ENCODE measurements at regions not wholly inside any gene's neighbourhood (a gene's known extent, or its start where the extent isn't known, plus 50 kb on each side); places are given as distances from the start of the nearest gene placed in this dataset.

DNA sequence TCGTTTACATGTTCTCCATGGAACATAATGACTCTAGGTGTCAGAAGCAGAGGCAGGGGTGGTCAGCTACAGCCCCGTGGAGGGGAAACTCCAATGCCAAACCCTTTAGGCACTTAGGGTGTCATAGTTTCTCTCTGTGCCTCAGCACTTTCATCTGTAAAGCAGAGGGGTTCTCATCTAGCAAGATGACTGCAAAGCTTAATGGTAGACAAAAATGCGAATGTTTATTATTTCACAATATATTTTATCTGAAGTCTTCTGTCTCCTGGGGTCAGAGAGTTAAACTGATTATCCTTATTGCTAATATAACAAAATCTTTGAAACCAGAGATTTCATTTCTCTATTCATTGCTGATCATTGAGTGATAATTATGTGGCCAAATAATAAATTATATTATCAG, 522.5 kb downstream of the TSN start:
- H3K9me3 ChIP-seq (ENCODE audit: low read depth): no peaks in the 10 kb centered on the region
- H3K36me3 ChIP-seq: no peaks in the 10 kb centered on the region
- H3K27ac ChIP-seq: no peak overlapping the region
- DNase-seq (ENCODE audit: low read depth in 1 of 2, low spot score in 1 of 2): no peak
- TF ChIP-seq, protein P1, sequence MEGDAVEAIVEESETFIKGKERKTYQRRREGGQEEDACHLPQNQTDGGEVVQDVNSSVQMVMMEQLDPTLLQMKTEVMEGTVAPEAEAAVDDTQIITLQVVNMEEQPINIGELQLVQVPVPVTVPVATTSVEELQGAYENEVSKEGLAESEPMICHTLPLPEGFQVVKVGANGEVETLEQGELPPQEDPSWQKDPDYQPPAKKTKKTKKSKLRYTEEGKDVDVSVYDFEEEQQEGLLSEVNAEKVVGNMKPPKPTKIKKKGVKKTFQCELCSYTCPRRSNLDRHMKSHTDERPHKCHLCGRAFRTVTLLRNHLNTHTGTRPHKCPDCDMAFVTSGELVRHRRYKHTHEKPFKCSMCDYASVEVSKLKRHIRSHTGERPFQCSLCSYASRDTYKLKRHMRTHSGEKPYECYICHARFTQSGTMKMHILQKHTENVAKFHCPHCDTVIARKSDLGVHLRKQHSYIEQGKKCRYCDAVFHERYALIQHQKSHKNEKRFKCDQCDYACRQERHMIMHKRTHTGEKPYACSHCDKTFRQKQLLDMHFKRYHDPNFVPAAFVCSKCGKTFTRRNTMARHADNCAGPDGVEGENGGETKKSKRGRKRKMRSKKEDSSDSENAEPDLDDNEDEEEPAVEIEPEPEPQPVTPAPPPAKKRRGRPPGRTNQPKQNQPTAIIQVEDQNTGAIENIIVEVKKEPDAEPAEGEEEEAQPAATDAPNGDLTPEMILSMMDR (IDR thresholded peaks at IDR 0.05; ENCODE audit: low read depth, low read length): no peak
- no peaks in the 10 kb centered on the region for H3K27me3 ChIP-seq
- no peaks in the 10 kb centered on the region for H3K4me1 ChIP-seq (ENCODE audit: low read depth)
- H3K4me3 ChIP-seq: no peak overlapping the region

GRCh38 chr2:122300758-122301157, 545.3 kb downstream of the TSN start:
- no peaks in the 10 kb centered on the region for H3K27me3 ChIP-seq
- no peaks in the 10 kb centered on the region for H3K4me1 ChIP-seq (ENCODE audit: low read depth)
- no peak overlapping the region for H3K27ac ChIP-seq
- no peaks in the 10 kb centered on the region for H3K9me3 ChIP-seq (ENCODE audit: low read depth)
- no peak overlapping the region for H3K4me3 ChIP-seq
- H3K36me3 ChIP-seq: no peaks in the 10 kb centered on the region
- no peak for DNase-seq (ENCODE audit: low read depth in 1 of 2, low spot score in 1 of 2)
- TF ChIP-seq, protein P1 (IDR thresholded peaks at IDR 0.05; ENCODE audit: low read depth, low read length): no peak

DNA sequence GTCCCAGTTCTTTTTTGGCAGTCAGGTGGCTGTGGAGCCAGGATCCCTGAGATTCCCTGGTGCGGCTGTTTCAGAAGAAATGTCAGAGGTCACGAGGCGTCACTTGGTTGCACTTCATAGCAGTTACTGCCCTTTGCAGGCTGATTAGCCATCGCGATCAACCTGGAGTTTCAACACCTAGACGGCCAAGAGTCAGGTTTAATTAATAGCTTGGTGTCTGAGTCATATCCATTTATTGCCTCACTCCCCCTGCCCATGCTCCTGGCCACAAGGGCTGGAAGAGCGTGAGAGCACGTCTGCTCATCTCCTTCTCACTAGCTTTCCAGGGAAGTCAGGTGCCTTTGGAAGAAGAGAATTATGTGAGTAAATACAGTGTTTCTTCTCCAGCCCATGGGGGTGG, 552.3 kb downstream of the TSN start:
- TF ChIP-seq, protein P1 (IDR thresholded peaks at IDR 0.05; ENCODE audit: low read depth, low read length): no peak
- DNase-seq (ENCODE audit: low read depth in 1 of 2, low spot score in 1 of 2): no peak
- Histone ChIP-seq H3K27ac (no peak overlapping the region), H3K4me3 (no peak overlapping the region), H3K27me3 (no peaks in the 10 kb centered on the region), H3K36me3 (no peaks in the 10 kb centered on the region), H3K4me1 (ENCODE audit: low read depth) (no peaks in the 10 kb centered on the region), H3K9me3 (ENCODE audit: low read depth) (no peaks in the 10 kb centered on the region)

DNA sequence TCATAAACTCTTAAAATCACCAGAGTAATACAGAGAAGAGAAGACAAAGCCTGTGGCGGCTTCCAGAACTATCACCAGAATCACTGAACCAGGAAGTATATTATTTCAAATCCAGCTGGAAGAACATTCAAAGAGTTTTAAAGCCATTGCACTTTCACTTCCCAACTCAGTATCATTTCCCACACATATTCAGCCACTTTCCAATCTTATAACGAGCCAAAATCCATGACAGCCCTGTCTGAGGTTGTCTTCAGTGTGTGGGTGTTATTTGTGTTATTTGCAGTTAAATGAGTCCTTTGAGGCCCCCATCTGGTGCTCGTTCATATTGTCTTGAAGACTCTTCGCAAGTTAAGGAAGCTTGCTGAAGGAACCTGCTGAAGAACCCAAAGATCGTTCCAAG, 559.9 kb downstream of the TSN start:
- Histone ChIP-seq H3K27ac (no peak overlapping the region), H3K27me3 (no peaks in the 10 kb centered on the region), H3K9me3 (ENCODE audit: low read depth) (no peaks in the 10 kb centered on the region), H3K36me3 (no peaks in the 10 kb centered on the region), H3K4me1 (ENCODE audit: low read depth) (no peaks in the 10 kb centered on the region), H3K4me3 (no peak overlapping the region)
- TF ChIP-seq, protein P1 (IDR thresholded peaks at IDR 0.05; ENCODE audit: low read depth, low read length): no peak
- DNase-seq (ENCODE audit: low read depth in 1 of 2, low spot score in 1 of 2): peak in 1 of 2 donors; percentile 33

- no peak overlapping the region for H3K27ac ChIP-seq
- no peak overlapping the region for H3K4me3 ChIP-seq
- H3K4me1 ChIP-seq (ENCODE audit: low read depth): no peaks in the 10 kb centered on the region
- no peaks in the 10 kb centered on the region for H3K9me3 ChIP-seq (ENCODE audit: low read depth)
- H3K27me3 ChIP-seq: no peaks in the 10 kb centered on the region
- H3K36me3 ChIP-seq: no peaks in the 10 kb centered on the region
- DNase-seq (ENCODE audit: low read depth in 1 of 2, low spot score in 1 of 2): peak in 1 of 2 donors; percentile 35
- TF ChIP-seq, protein P1 (IDR thresholded peaks at IDR 0.05; ENCODE audit: low read depth, low read length): no peak
Observed at GRCh38 chr2:122319539-122320132, 564.2 kb downstream of the TSN start.
